SKM-1 (cell line): ENCODE measurements at regions not wholly inside any gene's neighbourhood (a gene's known extent, or its start where the extent isn't known, plus 50 kb on each side); places are given as distances from the start of the nearest gene placed in this dataset.
"Not testable (repeated sequence)": the region's sequence is repeated elsewhere in the genome, so short reads cannot be mapped to it uniquely, and the experiment has no call there.

ENCODE experiments used
- DNase-seq: peaks from one replicate; lab custom pipeline; 2025; ENCODE audit not compliant: unreplicated experiment; lab: John Stamatoyannopoulos, UW

DNA sequence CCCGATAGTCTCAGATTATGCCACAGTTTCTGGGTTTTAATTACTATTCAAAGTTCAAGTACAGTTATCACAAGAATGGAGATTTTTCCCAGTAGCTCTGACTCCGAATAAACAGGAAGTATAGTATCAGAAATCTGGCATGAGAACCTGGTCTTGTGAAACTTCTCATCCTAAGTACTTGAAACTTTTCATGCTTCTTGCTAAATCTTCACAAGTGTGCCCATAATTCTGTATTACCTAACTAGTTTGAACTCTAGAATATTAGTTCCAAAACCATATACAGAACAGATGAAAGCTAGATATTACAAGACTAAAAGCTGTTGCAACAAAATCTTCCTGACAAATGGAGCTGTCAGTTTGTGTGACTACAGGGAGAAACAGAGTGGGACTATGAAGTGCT is 70.5 kb upstream of the CSNK1A1L start:
- DNase-seq = peak; percentile 64

DNA sequence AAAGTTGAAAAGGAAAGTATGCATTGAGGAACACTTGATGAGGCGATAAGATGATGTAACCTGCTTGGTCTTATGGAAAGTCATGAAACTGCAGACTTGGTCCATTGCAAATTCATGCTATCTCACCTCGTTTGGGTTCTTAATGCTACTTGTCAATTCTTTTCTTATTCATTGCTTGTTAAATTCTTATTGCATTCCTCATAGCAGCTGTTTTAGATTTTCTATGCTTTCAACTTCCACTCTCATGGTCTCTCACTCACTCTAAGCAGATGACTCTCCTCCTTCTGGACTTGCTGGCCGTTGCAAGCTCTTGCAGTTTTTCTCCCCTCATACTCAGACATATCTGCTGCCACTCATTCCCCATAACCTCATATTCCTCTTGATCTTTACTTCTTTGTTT is 67.8 kb upstream of the CSNK1A1L start:
- no peak for DNase-seq

DNA sequence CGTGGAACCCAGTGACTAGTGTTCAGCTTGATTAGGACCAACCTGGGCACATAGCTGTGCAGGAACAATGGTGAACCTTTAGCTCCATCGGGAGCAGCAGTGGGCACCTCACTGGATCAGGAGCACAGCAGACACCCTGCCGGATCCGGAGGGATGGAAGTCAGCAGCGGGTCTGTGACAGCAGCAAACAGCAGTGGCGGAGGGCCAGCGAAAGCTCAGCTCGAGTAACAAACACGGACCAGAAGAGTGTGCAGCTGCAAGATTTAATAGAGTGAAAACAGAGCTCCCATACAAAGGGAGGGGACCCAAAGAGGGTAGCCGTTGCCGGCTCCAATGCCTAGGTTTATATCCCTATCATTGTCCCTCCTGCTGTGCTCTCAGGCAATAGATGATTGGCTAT is 66.8 kb upstream of the CSNK1A1L start:
- not testable (repeated sequence) for DNase-seq

DNA sequence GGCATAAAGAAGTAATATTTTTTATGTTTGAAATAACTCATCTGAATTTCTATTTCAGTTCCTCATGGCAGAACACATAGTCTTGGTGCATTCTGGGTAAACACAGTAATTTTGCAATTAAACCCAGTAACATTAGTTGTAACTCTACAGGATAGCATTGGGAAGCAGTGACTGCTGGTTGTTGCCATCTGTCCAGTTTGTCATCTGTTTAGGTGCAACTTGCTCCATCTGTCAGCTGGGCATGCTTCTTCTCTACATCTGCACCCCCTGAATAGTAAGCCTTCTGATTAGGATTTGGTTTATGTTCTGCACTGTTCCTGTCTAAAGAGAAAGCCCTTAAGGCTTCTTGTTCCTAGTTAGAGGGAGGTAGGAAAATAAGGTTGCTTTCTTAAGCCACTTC is 63.5 kb upstream of the CSNK1A1L start:
- DNase-seq = no peak

DNA sequence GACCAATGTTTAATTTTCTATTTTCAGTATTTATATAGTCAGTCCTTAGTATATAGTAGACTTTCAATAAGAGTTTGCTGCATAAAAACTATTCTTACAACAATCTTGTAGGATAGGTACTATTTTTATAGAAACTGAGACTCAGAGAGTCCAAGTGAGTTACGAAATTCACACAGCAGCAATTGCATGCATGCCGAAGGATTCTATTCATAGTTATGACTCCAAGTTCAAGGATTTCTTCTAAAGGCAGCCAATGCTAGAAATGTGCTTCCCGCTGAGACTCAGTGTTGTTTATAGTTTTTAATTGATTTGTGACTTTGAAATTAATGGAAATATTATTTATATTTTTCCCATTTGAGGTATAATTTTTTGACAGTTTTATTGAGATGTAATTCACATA is 62.7 kb upstream of the CSNK1A1L start:
- DNase-seq = no peak

DNA sequence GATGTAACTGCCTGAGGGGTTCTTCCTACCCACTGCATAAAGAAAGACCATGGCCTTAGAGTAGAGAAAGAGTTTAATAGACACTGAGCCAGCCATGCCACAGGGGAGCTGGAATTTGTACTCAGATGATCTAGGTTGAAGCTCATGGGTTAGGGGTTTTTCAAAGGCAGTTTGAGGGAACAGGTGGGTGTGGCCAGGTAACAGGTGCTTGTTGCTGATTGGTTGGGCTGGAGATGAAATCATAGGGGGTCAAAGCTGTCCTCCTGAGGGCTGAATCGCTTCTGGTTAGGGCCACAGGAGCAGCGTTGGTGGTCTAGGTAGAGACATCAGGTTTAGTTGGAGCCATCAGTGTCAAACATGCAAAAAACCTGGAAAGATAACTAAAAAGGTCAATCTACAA is 59.2 kb upstream of the CSNK1A1L start:
- no peak for DNase-seq

DNA sequence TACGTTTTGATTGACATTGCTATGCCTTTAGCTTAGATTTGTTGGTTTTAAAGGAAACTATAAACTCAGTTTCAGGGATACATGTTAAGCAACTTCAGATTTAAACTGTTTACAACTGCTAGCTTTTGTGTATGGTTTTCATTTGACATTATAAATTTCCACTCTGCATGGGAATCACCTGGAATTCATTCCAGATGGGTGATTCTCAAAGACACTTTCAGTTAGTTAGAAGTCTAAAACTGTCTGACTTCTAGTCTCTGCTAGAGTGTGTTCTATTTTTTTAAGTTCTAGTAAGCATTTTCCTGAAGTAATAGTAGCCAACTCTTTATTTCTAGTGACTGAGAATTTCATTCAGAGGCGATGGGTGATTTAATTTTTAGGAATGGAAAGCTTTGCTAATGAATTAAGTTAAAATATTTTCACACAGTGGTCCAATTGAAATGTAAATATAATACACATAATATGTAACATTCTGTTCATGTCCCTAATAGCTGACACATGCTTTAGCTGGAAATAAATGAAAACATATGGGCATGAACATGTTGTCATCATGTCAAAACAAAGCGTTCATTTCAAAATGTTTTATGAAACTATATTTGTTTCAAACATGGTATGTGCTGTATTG is 58.3 kb upstream of the CSNK1A1L start:
- no peak for DNase-seq

DNA sequence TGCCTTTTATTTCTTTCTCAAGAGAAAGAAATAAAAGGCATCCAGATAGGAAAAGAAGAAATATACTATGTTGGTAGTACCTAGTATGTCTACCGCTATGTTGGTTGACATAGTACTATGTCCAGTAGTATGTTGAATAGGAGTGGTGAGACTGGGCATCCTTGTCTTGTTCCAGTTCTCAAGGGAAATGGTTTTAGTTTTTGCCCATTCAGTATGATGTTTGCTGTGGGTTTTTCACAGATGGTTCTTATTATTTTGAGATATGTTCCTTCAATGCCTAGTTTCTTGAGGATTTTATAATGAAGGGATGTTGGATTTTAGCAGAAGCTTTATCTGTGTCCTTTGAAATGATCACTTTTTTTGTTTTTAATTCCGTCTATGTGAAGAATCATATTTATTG is 53.0 kb upstream of the CSNK1A1L start:
- DNase-seq = no peak

DNA sequence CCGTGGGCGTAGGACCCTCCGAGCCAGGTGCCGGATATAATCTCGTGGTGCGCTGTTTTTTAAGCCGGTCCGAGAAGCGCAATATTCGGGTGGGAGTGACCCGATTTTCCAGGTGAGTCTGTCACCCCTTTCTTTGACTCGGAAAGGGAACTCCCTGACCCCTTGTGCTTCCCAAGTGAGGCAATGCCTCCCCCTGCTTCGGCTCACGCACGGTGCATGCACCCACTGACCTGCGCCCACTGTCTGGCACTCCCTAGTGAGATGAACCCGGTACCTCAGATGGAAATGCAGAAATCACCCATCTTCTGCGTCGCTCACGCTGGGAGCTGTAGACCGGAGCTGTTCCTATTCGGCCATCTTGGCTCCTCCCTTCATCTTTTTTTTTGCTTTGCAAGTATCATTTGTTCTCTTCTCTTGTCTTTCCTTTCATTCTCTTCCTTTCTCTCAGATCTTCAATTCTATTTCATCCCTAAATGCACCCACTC is 50.2 kb upstream of the CSNK1A1L start:
- not testable (repeated sequence) for DNase-seq
